H9 (cell line): ENCODE measurements at regions not wholly inside any gene's neighbourhood (a gene's known extent, or its start where the extent isn't known, plus 50 kb on each side); places are given as distances from the start of the nearest gene placed in this dataset.

Experiments used
- DNase-seq: peaks from one replicate; pipeline ENCODE4 v3.0.0-alpha.2; 2017
- H2AFZ ChIP-seq: one replicate; pipeline ENCODE4 v1.6.1; 2013; ENCODE audit warnings: mild to moderate bottlenecking, low read length, control low read depth, moderate library complexity
- H2AK5ac ChIP-seq: 2 replicates; pipeline ENCODE4 v1.6.1; 2013; ENCODE audit warnings: low read length, control low read depth, mixed read lengths; ENCODE audit not compliant: insufficient read length
- H2BK120ac ChIP-seq: one replicate; pipeline ENCODE4 v1.6.1; 2013; ENCODE audit warnings: low read depth, mild to moderate bottlenecking, low read length, control low read depth, inconsistent platforms; ENCODE audit not compliant: poor library complexity, severe bottlenecking
- H2BK12ac ChIP-seq: 2 replicates; pipeline ENCODE4 v1.6.1; 2013; ENCODE audit warnings: low read length, control low read depth, mixed read lengths, low read depth; ENCODE audit not compliant: insufficient read length
- H2BK15ac ChIP-seq: 2 replicates; pipeline ENCODE4 v1.6.1; 2013; ENCODE audit warnings: low read depth, low read length, control low read depth
- H2BK20ac ChIP-seq: one replicate; pipeline ENCODE4 v1.6.1; 2013; ENCODE audit warnings: low read depth, mild to moderate bottlenecking, low read length, control low read depth, inconsistent platforms; ENCODE audit not compliant: poor library complexity, severe bottlenecking
- H2BK5ac ChIP-seq: 2 replicates; pipeline ENCODE4 v1.6.1; 2013; ENCODE audit warnings: low read length, control low read depth, mixed read lengths; ENCODE audit not compliant: insufficient read length
- H3K14ac ChIP-seq: 2 replicates; pipeline ENCODE4 v1.6.1; 2013; ENCODE audit warnings: low read length, control low read depth; ENCODE audit not compliant: insufficient read depth
- H3K18ac ChIP-seq: 2 replicates; pipeline ENCODE4 v1.6.1; 2013; ENCODE audit warnings: low read depth, mild to moderate bottlenecking, mixed read lengths, low read length, control low read depth; ENCODE audit not compliant: insufficient read length
- H3K23ac ChIP-seq: 2 replicates; pipeline ENCODE4 v1.6.1; 2013; ENCODE audit warnings: low read length, control low read depth, mixed read lengths, low read depth; ENCODE audit not compliant: insufficient read length
- H3K23me2 ChIP-seq: 2 replicates; pipeline ENCODE4 v1.6.1; 2013; ENCODE audit warnings: low read depth, mild to moderate bottlenecking, mixed read lengths, low read length, control low read depth; ENCODE audit not compliant: insufficient read length, poor library complexity, severe bottlenecking
- H3K27ac ChIP-seq: 2 replicates; pipeline ENCODE4 v1.5.1; 2013; ENCODE audit warnings: low read length, control low read depth, mixed read lengths, low read depth; ENCODE audit not compliant: insufficient read length
- H3K27me3 ChIP-seq: 2 replicates; pipeline ENCODE4 v1.6.1; 2013; ENCODE audit warnings: low read length, control low read depth, inconsistent platforms; ENCODE audit not compliant: insufficient read depth
- H3K4ac ChIP-seq: 2 replicates; pipeline ENCODE4 v1.6.1; 2013; ENCODE audit warnings: low read depth, mild to moderate bottlenecking, control low read depth, inconsistent platforms, low read length, moderate library complexity
- H3K4me1 ChIP-seq: 2 replicates; pipeline ENCODE4 v1.6.1; 2013; ENCODE audit warnings: low read length, control low read depth, inconsistent platforms; ENCODE audit not compliant: insufficient read depth
- H3K4me2 ChIP-seq: 2 replicates; pipeline ENCODE4 v1.6.1; 2013; ENCODE audit warnings: low read length, control low read depth, mixed read lengths; ENCODE audit not compliant: insufficient read length, insufficient read depth
- H3K56ac ChIP-seq: 2 replicates; pipeline ENCODE4 v1.6.1; 2013; ENCODE audit warnings: low read depth, mild to moderate bottlenecking, mixed read lengths, low read length, control low read depth; ENCODE audit not compliant: insufficient read length
- H3K79me1 ChIP-seq: 2 replicates; pipeline ENCODE4 v1.6.1; 2013; ENCODE audit warnings: low read depth, mild to moderate bottlenecking, moderate library complexity, low read length, control low read depth, inconsistent platforms; ENCODE audit not compliant: insufficient read depth, poor library complexity, severe bottlenecking
- H3K79me2 ChIP-seq: 2 replicates; pipeline ENCODE4 v1.6.1; 2013; ENCODE audit warnings: low read length, control low read depth, inconsistent platforms; ENCODE audit not compliant: insufficient read depth
- H3K9ac ChIP-seq: 2 replicates; pipeline ENCODE4 v1.6.1; 2013; ENCODE audit warnings: low read length, control low read depth, mixed read lengths; ENCODE audit not compliant: insufficient read length; ENCODE audit errors: extremely low read depth
- H3K9me3 ChIP-seq: one replicate; pipeline ENCODE4 v1.6.1; 2013; ENCODE audit warnings: low read depth, low read length, inconsistent platforms; ENCODE audit not compliant: control insufficient read depth
- H3T11ph ChIP-seq: one replicate; pipeline ENCODE4 v1.6.1; 2013; ENCODE audit warnings: mild to moderate bottlenecking, low read length, control low read depth, inconsistent platforms
- H4K20me1 ChIP-seq: one replicate; pipeline ENCODE4 v1.6.1; 2013; ENCODE audit not compliant: control insufficient read depth, insufficient read length, insufficient read depth
- H4K5ac ChIP-seq: 2 replicates; pipeline ENCODE4 v1.6.1; 2013; ENCODE audit warnings: low read depth, mild to moderate bottlenecking, mixed read lengths, low read length, control low read depth; ENCODE audit not compliant: insufficient read length
- H4K8ac ChIP-seq: replicated peaks from 2 replicates; pipeline ENCODE4 v1.6.1; 2013; ENCODE audit warnings: low read length, control low read depth, mixed read lengths, low read depth; ENCODE audit not compliant: insufficient read length
- H4K91ac ChIP-seq: 2 replicates; pipeline ENCODE4 v1.6.1; 2013; ENCODE audit warnings: low read depth, mild to moderate bottlenecking, moderate library complexity, mixed read lengths, low read length, control low read depth; ENCODE audit not compliant: insufficient read length
- H3K27ac Mint-ChIP-seq, 3 experiments: 2 replicates in 2 of 3; 3 replicates in 1 of 3; pipeline ENCODE4 v1.8.0; 2020 to 2021; ENCODE audit warnings: mixed read lengths in 3 of 3, mild to moderate bottlenecking in 1 of 3, moderate library complexity in 1 of 3
- H3K27me3 Mint-ChIP-seq: 2 replicates; pipeline ENCODE4 v1.8.0; 2021; ENCODE audit warnings: low read depth, mild to moderate bottlenecking, moderate library complexity, mixed read lengths
- H3K36me3 Mint-ChIP-seq, 3 experiments: 2 replicates in 2 of 3; 3 replicates in 1 of 3; pipeline ENCODE4 v1.8.0; 2020 to 2021; ENCODE audit warnings: low read depth in 3 of 3, mixed read lengths in 3 of 3; ENCODE audit not compliant: insufficient read depth in 1 of 3
- H3K4me1 Mint-ChIP-seq, 2 experiments: 2 replicates each; pipeline ENCODE4 v1.8.0; 2020; ENCODE audit warnings: mixed read lengths in 2 of 2
- H3K4me3 Mint-ChIP-seq, 2 experiments: 2 replicates in 1 of 2; 3 replicates in 1 of 2; pipeline ENCODE4 v1.8.0; 2020 to 2021; ENCODE audit warnings: mild to moderate bottlenecking in 2 of 2, mixed read lengths in 2 of 2, moderate library complexity in 1 of 2
- H3K9me3 Mint-ChIP-seq, 2 experiments: 2 replicates in 1 of 2; 3 replicates in 1 of 2; pipeline ENCODE4 v1.8.0; 2020; ENCODE audit warnings: mild to moderate bottlenecking in 2 of 2, mixed read lengths in 2 of 2, moderate library complexity in 1 of 2
- WGBS: extraction: QIAGEN DNeasy Blood & Tissue Kit; methylation state at CpG from one replicate; pipeline ENCODE4 v1.1.7; 2013; ENCODE audit warnings: missing lambda C conversion rate, low lambda C conversion rate, mixed read lengths; ENCODE audit not compliant: insufficient read length; ENCODE audit errors: extremely low coverage; 5-methylcytosine and 5-hydroxymethylcytosine counted together
- TF ChIP-seq, protein P1 (sequence below): fragments of 200-600 bp; sonication (generic); conservative IDR thresholded peaks from 3 replicates; pipeline ENCODE4 v1.8.0; 2021; ENCODE audit warnings: antibody characterized with exemption, mild to moderate bottlenecking

DNA sequence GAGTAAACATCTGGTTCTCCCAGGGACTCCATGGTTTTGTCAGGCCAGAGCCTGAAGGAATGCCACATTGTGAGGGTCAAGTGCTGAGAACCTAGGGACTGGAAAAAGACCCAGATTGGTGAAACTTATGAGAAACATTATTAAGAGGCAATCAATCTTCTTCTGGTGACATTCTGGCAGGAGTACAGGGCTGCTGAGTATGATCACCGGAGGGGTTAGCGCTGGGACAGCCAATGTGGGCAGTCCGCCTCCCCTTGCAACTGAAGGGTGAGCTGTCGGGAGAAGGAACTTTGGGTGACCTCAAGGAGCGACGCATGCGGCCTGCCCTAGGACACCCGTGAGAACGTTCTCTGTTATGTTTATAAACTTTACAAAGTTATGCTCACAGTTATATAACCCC is 429.0 kb downstream of the LMO4 start:
- Histone ChIP-seq H3K56ac (no peak overlapping the region), H3K79me2 (no peaks in the 10 kb centered on the region), H3K4me2 (no peak overlapping the region), H3K27ac (no peak overlapping the region), H3K4ac (no peak overlapping the region), H3K14ac (no peak overlapping the region), H3K23ac (no peak overlapping the region), H3K79me1 (no peaks in the 10 kb centered on the region), H4K8ac (no peak overlapping the region), H3K18ac (no peak overlapping the region), H2BK5ac (no peak overlapping the region), H4K91ac (no peak overlapping the region), H3T11ph (no peak overlapping the region), H3K9ac (no peak overlapping the region), H2BK12ac (no peak overlapping the region), H3K27me3 (no peaks in the 10 kb centered on the region), H2AK5ac (no peak overlapping the region), H2BK120ac (no peak overlapping the region), H4K20me1 (no peaks in the 10 kb centered on the region), H3K9me3 (no peaks in the 10 kb centered on the region), H2BK15ac (no peak overlapping the region), H2AFZ (no peak overlapping the region), H3K23me2 (no peaks in the 10 kb centered on the region), H4K5ac (no peak overlapping the region), H3K4me1 (no peaks in the 10 kb centered on the region), H2BK20ac (no peak overlapping the region)
- TF ChIP-seq, protein P1, sequence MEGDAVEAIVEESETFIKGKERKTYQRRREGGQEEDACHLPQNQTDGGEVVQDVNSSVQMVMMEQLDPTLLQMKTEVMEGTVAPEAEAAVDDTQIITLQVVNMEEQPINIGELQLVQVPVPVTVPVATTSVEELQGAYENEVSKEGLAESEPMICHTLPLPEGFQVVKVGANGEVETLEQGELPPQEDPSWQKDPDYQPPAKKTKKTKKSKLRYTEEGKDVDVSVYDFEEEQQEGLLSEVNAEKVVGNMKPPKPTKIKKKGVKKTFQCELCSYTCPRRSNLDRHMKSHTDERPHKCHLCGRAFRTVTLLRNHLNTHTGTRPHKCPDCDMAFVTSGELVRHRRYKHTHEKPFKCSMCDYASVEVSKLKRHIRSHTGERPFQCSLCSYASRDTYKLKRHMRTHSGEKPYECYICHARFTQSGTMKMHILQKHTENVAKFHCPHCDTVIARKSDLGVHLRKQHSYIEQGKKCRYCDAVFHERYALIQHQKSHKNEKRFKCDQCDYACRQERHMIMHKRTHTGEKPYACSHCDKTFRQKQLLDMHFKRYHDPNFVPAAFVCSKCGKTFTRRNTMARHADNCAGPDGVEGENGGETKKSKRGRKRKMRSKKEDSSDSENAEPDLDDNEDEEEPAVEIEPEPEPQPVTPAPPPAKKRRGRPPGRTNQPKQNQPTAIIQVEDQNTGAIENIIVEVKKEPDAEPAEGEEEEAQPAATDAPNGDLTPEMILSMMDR = no peak
- DNase-seq = no peak
- Mint-ChIP-seq H3K4me1 (no peaks in the 10 kb centered on the region), H3K27me3 (no peaks in the 10 kb centered on the region), H3K27ac (no peak overlapping the region; a peak in 2 of 7 replicates), H3K9me3 (no peaks in the 10 kb centered on the region; a peak in 1 of 5 replicates), H3K36me3 (no peaks in the 10 kb centered on the region; a peak in 1 of 7 replicates), H3K4me3 (no peak overlapping the region)
- no CpG with 5 or more reads among the region's 9 CpGs for WGBS
